CD4-positive, alpha-beta memory T cell (primary cell): ENCODE measurements at regions not wholly inside any gene's neighbourhood (a gene's known extent, or its start where the extent isn't known, plus 50 kb on each side); places are given as distances from the start of the nearest gene placed in this dataset.

Experiments
- CTCF ChIA-PET: fragments of 350-600 bp; sonication (Branson Sonifier 250); formaldehyde crosslinking; loops from one replicate; lab custom pipeline; 2021; ENCODE audit warnings: inconsistent platforms; ENCODE audit not compliant: partially characterized antibody; lab: Charles Lee
- POLR2A ChIA-PET: fragments of 350-600 bp; sonication (Branson Sonifier 250); formaldehyde crosslinking; loops from one replicate; lab custom pipeline; 2021; ENCODE audit not compliant: partially characterized antibody; lab: Charles Lee
- DNase-seq, 5 donors: peaks; one replicate each; pipeline versions ENCODE4 v3.0.0 to v3.0.0-alpha.2; 2020 to 2022; ENCODE audit warnings: mixed read lengths in 1 of 5
- H3K27ac ChIP-seq: one replicate; pipeline ENCODE4 v1.7.0; 2013; ENCODE audit warnings: low read depth, low read length
- H3K27me3 ChIP-seq: 2 replicates; pipeline ENCODE4 v1.7.0; 2013; ENCODE audit warnings: mild to moderate bottlenecking, low read length, moderate library complexity; ENCODE audit not compliant: insufficient read depth
- H3K36me3 ChIP-seq: 2 replicates; pipeline ENCODE4 v1.7.0; 2013; ENCODE audit warnings: mild to moderate bottlenecking, low read length, moderate library complexity; ENCODE audit not compliant: insufficient read depth
- H3K4me1 ChIP-seq: 2 replicates; pipeline ENCODE4 v1.7.0; 2013; ENCODE audit warnings: mild to moderate bottlenecking, low read length, moderate library complexity; ENCODE audit not compliant: insufficient read depth
- H3K4me3 ChIP-seq, 2 donors: one replicate each; pipeline ENCODE4 v1.7.0; 2013; ENCODE audit warnings: low read length in 2 of 2, mild to moderate bottlenecking in 1 of 2
- H3K9me3 ChIP-seq, 2 donors: one replicate each; pipeline ENCODE4 v1.7.0; 2013; ENCODE audit warnings: low read length in 2 of 2, control low read depth in 1 of 2; ENCODE audit not compliant: control insufficient read depth in 1 of 2
- H3K27ac Mint-ChIP-seq, 7 donors: one replicate each; pipeline ENCODE4 v1.8.0; 2020 to 2021; ENCODE audit warnings: mixed read lengths in 7 of 7, mild to moderate bottlenecking in 6 of 7, inconsistent platforms in 3 of 7, moderate library complexity in 3 of 7
- H3K27me3 Mint-ChIP-seq, 2 donors: one replicate each; pipeline ENCODE4 v1.8.0; 2020 to 2021; ENCODE audit warnings: mixed read lengths in 2 of 2
- H3K36me3 Mint-ChIP-seq, 2 donors: one replicate each; pipeline ENCODE4 v1.8.0; 2020 to 2021; ENCODE audit warnings: mixed read lengths in 2 of 2, inconsistent platforms in 1 of 2, mild to moderate bottlenecking in 1 of 2
- H3K4me1 Mint-ChIP-seq, 4 donors: one replicate each; pipeline ENCODE4 v1.8.0; 2020 to 2021; ENCODE audit warnings: mixed read lengths in 4 of 4, mild to moderate bottlenecking in 1 of 4
- H3K4me3 Mint-ChIP-seq, 8 donors: one replicate each; pipeline ENCODE4 v1.8.0; 2020 to 2021; ENCODE audit warnings: mixed read lengths in 8 of 8, mild to moderate bottlenecking in 7 of 8, moderate library complexity in 6 of 8, inconsistent platforms in 3 of 8
- H3K9me3 Mint-ChIP-seq, 8 donors: one replicate each; pipeline ENCODE4 v1.8.0; 2020 to 2021; ENCODE audit warnings: mixed read lengths in 8 of 8, mild to moderate bottlenecking in 5 of 8, inconsistent platforms in 3 of 8, moderate library complexity in 1 of 8
- intact Hi-C: fragments of 100-400 bp; cut with micrococcal nuclease; formaldehyde crosslinking; loops from one replicate; pipeline ENCODE4 v1.15.1; 2023

- intact Hi-C loops: no loop called here
- H3K4me3 Mint-ChIP-seq: no peak overlapping the region
- no peak overlapping the region for H3K4me3 ChIP-seq
- no peaks in the 10 kb centered on the region for H3K9me3 ChIP-seq
- no peaks in the 10 kb centered on the region for H3K4me1 Mint-ChIP-seq
- no peak for DNase-seq
- peaks cover 0 to 4% of the 10 kb centered on the region in 2 donors for H3K27me3 Mint-ChIP-seq
- H3K9me3 Mint-ChIP-seq: peaks cover 0 to 4% (median 1%) of the 10 kb centered on the region in 8 donors
- no peak overlapping the region for H3K27ac ChIP-seq
- ChIA-PET CTCF (no interaction called here), POLR2A (no interaction called here)
- H3K36me3 Mint-ChIP-seq: no peaks in the 10 kb centered on the region
- H3K4me1 ChIP-seq: no peaks in the 10 kb centered on the region
- H3K36me3 ChIP-seq: no peaks in the 10 kb centered on the region
- H3K27ac Mint-ChIP-seq: no peak overlapping the region
- no peaks in the 10 kb centered on the region for H3K27me3 ChIP-seq
These were observed 310.6 kb upstream of the TSHZ3 start for GRCh38 chr19:31659897-31660210.

DNA sequence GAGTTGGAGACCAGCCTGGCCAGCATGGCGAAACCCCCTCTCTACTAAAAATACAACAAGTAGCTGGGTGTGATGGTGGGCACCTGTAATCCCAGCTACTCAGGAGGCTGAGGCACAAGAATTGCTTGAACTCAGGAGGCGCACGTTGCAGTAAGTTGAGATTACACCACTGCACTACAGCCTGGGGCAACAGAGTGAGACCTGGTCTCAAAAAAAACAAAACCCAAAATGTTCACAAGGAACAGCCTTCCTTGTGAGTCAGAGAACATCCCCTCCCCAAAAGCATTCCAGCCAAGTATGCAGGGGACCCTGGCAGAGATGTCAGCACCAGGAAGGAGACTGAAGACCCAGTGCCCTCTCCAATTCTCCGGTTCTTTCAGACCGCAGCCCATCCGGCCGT is 314.9 kb upstream of the TSHZ3 start:
- H3K4me1 Mint-ChIP-seq: no peaks in the 10 kb centered on the region
- H3K27ac ChIP-seq: no peak overlapping the region
- H3K27me3 Mint-ChIP-seq: peaks cover 0 to 4% of the 10 kb centered on the region in 2 donors
- intact Hi-C loops: no loop called here
- no peak overlapping the region for H3K4me3 ChIP-seq
- H3K9me3 ChIP-seq: no peaks in the 10 kb centered on the region
- H3K4me1 ChIP-seq: no peaks in the 10 kb centered on the region
- no peaks in the 10 kb centered on the region for H3K36me3 ChIP-seq
- H3K36me3 Mint-ChIP-seq: no peaks in the 10 kb centered on the region
- POLR2A ChIA-PET: no interaction called here
- H3K9me3 Mint-ChIP-seq: peaks cover 0 to 4% (median 0%) of the 10 kb centered on the region in 8 donors
- no peak overlapping the region for H3K4me3 Mint-ChIP-seq
- no peak for DNase-seq
- no peaks in the 10 kb centered on the region for H3K27me3 ChIP-seq
- CTCF ChIA-PET: no interaction called here
- no peak overlapping the region for H3K27ac Mint-ChIP-seq

DNA sequence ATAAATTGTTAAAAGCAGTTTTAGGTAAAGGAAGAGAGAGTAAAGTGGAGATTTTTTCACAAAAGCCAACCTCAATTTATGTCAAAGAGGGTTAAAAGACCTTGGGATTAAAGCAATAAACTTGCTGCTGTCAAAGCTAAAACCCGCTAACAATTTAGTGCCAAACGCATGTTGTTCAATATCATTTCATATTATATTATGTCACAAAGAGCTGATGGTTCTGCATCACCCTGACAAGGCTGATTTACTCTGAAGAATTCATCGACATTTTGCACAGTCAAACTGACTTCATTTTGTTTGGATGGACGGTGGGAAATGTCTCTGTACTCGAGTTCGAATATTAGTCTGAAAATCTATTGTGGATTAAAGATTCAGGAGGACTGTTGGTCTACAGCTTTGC is 315.8 kb upstream of the TSHZ3 start:
- H3K4me1 Mint-ChIP-seq: no peaks in the 10 kb centered on the region
- no peaks in the 10 kb centered on the region for H3K27me3 ChIP-seq
- no peak overlapping the region for H3K4me3 ChIP-seq
- H3K36me3 ChIP-seq: no peaks in the 10 kb centered on the region
- ChIA-PET POLR2A (no interaction called here), CTCF (no interaction called here)
- H3K9me3 ChIP-seq: no peaks in the 10 kb centered on the region
- peaks cover 0 to 4% of the 10 kb centered on the region in 2 donors for H3K27me3 Mint-ChIP-seq
- H3K4me3 Mint-ChIP-seq: no peak overlapping the region
- H3K4me1 ChIP-seq: no peaks in the 10 kb centered on the region
- H3K27ac Mint-ChIP-seq: no peak overlapping the region
- peaks cover 0 to 4% (median 0%) of the 10 kb centered on the region in 8 donors for H3K9me3 Mint-ChIP-seq
- H3K27ac ChIP-seq: no peak overlapping the region
- DNase-seq: no peak
- intact Hi-C loops: no loop called here
- no peaks in the 10 kb centered on the region for H3K36me3 Mint-ChIP-seq

GRCh38 chr19:31666126-31666525 is 316.9 kb upstream of the TSHZ3 start:
- POLR2A ChIA-PET: no interaction called here
- H3K9me3 ChIP-seq: no peaks in the 10 kb centered on the region
- CTCF ChIA-PET: no interaction called here
- Mint-ChIP-seq H3K27ac (no peak overlapping the region), H3K36me3 (no peaks in the 10 kb centered on the region), H3K27me3 (peaks cover 0 to 1% of the 10 kb centered on the region in 2 donors), H3K4me1 (no peaks in the 10 kb centered on the region), H3K9me3 (peaks cover 0 to 3% (median 0%) of the 10 kb centered on the region in 8 donors), H3K4me3 (no peak overlapping the region)
- no peaks in the 10 kb centered on the region for H3K27me3 ChIP-seq
- H3K4me1 ChIP-seq: no peaks in the 10 kb centered on the region
- intact Hi-C loops: no loop called here
- no peak for DNase-seq
- no peak overlapping the region for H3K27ac ChIP-seq
- no peaks in the 10 kb centered on the region for H3K36me3 ChIP-seq
- no peak overlapping the region for H3K4me3 ChIP-seq

DNA sequence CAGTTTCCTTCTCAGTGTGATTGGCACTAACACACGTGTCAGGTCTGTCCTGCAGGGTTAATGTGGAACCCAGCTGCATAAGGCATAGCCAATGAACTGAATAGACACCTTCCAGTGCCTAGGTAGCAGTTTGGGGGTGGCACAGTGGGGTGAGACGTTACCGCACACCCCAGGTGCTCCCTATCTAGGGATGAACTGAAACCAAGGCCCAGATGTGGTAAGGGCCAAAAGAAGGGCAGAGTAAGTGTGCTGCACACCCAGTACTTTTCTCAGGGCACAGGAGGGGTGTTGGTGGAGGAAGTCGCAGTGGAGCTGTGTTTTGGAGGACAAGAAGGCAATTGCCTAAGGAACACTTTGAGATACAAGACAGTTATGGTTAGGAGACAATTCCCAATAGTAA is 317.9 kb upstream of the TSHZ3 start:
- no peaks in the 10 kb centered on the region for H3K4me1 Mint-ChIP-seq
- H3K36me3 ChIP-seq: no peaks in the 10 kb centered on the region
- intact Hi-C loops: no loop called here
- DNase-seq: no peak
- no peak overlapping the region for H3K27ac Mint-ChIP-seq
- H3K27me3 Mint-ChIP-seq: no peaks in the 10 kb centered on the region
- peaks cover 0 to 3% (median 0%) of the 10 kb centered on the region in 8 donors for H3K9me3 Mint-ChIP-seq
- H3K4me1 ChIP-seq: no peaks in the 10 kb centered on the region
- no peaks in the 10 kb centered on the region for H3K9me3 ChIP-seq
- POLR2A ChIA-PET: no interaction called here
- no peak overlapping the region for H3K4me3 ChIP-seq
- no peak overlapping the region for H3K4me3 Mint-ChIP-seq
- H3K36me3 Mint-ChIP-seq: no peaks in the 10 kb centered on the region
- H3K27ac ChIP-seq: no peak overlapping the region
- H3K27me3 ChIP-seq: no peaks in the 10 kb centered on the region
- CTCF ChIA-PET: no interaction called here

GRCh38 chr19:31668921-31669320 is 319.7 kb upstream of the TSHZ3 start:
- H3K9me3 ChIP-seq: no peaks in the 10 kb centered on the region
- Mint-ChIP-seq H3K36me3 (no peaks in the 10 kb centered on the region), H3K4me3 (no peak overlapping the region), H3K9me3 (peaks cover 0 to 3% (median 0%) of the 10 kb centered on the region in 8 donors), H3K4me1 (no peaks in the 10 kb centered on the region), H3K27ac (no peak overlapping the region), H3K27me3 (no peaks in the 10 kb centered on the region)
- no peak overlapping the region for H3K27ac ChIP-seq
- intact Hi-C loops: no loop called here
- no peak for DNase-seq
- CTCF ChIA-PET: no interaction called here
- H3K4me1 ChIP-seq: no peaks in the 10 kb centered on the region
- POLR2A ChIA-PET: no interaction called here
- H3K27me3 ChIP-seq: no peaks in the 10 kb centered on the region
- no peaks in the 10 kb centered on the region for H3K36me3 ChIP-seq
- H3K4me3 ChIP-seq: no peak overlapping the region

GRCh38 chr19:31670931-31671330 is 321.7 kb upstream of the TSHZ3 start:
- intact Hi-C loops: no loop called here
- H3K9me3 Mint-ChIP-seq: peaks cover 0 to 4% (median 0%) of the 10 kb centered on the region in 8 donors
- POLR2A ChIA-PET: no interaction called here

GRCh38 chr19:31671411-31672035 is 322.3 kb upstream of the TSHZ3 start:
- intact Hi-C loops: no loop called here
- H3K9me3 Mint-ChIP-seq: peaks cover 0 to 4% (median 0%) of the 10 kb centered on the region in 8 donors
- no peak for DNase-seq

More at GRCh38 chr19:31670931-31671330, 321.7 kb upstream of the TSHZ3 start:
- no peak overlapping the region for H3K27ac Mint-ChIP-seq
- no peaks in the 10 kb centered on the region for H3K4me1 Mint-ChIP-seq
- no peaks in the 10 kb centered on the region for H3K27me3 ChIP-seq
- no peak overlapping the region for H3K4me3 Mint-ChIP-seq
- H3K4me3 ChIP-seq: no peak overlapping the region
- H3K27me3 Mint-ChIP-seq: no peaks in the 10 kb centered on the region
- no peak for DNase-seq
- H3K36me3 Mint-ChIP-seq: no peaks in the 10 kb centered on the region
- no peaks in the 10 kb centered on the region for H3K4me1 ChIP-seq
- CTCF ChIA-PET: no interaction called here
- H3K9me3 ChIP-seq: no peaks in the 10 kb centered on the region
- H3K36me3 ChIP-seq: no peaks in the 10 kb centered on the region
- no peak overlapping the region for H3K27ac ChIP-seq

More at GRCh38 chr19:31671411-31672035, 322.3 kb upstream of the TSHZ3 start:
- ChIA-PET CTCF (no interaction called here), POLR2A (no interaction called here)
- Mint-ChIP-seq H3K36me3 (no peaks in the 10 kb centered on the region), H3K4me3 (no peak overlapping the region), H3K4me1 (no peaks in the 10 kb centered on the region), H3K27ac (no peak overlapping the region), H3K27me3 (no peaks in the 10 kb centered on the region)
- Histone ChIP-seq H3K27ac (no peak overlapping the region), H3K4me3 (no peak overlapping the region), H3K27me3 (no peaks in the 10 kb centered on the region), H3K36me3 (no peaks in the 10 kb centered on the region), H3K4me1 (no peaks in the 10 kb centered on the region), H3K9me3 (no peaks in the 10 kb centered on the region)
